ENCODE measurements at regions not wholly inside any gene's neighbourhood (a gene's known extent, or its start where the extent isn't known, plus 50 kb on each side); places are given as distances from the start of the nearest gene placed in this dataset.

DNA sequence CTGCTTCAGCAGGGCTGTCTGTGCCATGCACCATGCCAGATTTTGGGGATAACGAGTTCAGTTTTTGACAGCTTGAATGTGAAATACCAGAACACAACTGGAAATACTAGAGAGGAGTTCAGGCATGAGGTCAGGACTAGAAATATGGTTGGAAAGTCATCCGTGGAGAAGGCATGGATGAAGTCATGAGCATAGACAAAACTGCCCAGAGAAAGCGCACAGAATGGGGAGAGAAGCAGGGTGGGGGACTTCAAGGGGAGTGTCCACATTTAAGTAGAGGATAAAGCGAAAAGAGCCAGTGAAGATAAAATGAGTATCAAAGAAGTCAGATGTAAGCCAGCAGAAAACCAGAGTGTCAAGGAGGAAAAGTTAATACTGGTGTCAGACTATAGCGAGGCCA is 653.4 kb upstream of the ARID1B start:
- TF ChIP-seq EZH2 (IDR thresholded peaks at IDR 0.05) = no peak
- TF ChIP-seq, protein P1, sequence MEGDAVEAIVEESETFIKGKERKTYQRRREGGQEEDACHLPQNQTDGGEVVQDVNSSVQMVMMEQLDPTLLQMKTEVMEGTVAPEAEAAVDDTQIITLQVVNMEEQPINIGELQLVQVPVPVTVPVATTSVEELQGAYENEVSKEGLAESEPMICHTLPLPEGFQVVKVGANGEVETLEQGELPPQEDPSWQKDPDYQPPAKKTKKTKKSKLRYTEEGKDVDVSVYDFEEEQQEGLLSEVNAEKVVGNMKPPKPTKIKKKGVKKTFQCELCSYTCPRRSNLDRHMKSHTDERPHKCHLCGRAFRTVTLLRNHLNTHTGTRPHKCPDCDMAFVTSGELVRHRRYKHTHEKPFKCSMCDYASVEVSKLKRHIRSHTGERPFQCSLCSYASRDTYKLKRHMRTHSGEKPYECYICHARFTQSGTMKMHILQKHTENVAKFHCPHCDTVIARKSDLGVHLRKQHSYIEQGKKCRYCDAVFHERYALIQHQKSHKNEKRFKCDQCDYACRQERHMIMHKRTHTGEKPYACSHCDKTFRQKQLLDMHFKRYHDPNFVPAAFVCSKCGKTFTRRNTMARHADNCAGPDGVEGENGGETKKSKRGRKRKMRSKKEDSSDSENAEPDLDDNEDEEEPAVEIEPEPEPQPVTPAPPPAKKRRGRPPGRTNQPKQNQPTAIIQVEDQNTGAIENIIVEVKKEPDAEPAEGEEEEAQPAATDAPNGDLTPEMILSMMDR (IDR thresholded peaks at IDR 0.05) = no peak

Measured in neural progenitor cell (in vitro differentiated cells).